AG08395 (cell line): ENCODE measurements at regions not wholly inside any gene's neighbourhood (a gene's known extent, or its start where the extent isn't known, plus 50 kb on each side); places are given as distances from the start of the nearest gene placed in this dataset.
A peak's percentile ranks its signal among the peaks of the same experiment; 100 is the strongest.

Experiments used
- DNase-seq: peaks from one replicate; pipeline ENCODE4 v3.0.0; 2012; ENCODE audit warnings: mixed read lengths, low spot score

- DNase-seq, result no peak
These were observed 54.6 kb upstream of the MBP start for GRCh38 chr18:77187189-77187588.

DNA sequence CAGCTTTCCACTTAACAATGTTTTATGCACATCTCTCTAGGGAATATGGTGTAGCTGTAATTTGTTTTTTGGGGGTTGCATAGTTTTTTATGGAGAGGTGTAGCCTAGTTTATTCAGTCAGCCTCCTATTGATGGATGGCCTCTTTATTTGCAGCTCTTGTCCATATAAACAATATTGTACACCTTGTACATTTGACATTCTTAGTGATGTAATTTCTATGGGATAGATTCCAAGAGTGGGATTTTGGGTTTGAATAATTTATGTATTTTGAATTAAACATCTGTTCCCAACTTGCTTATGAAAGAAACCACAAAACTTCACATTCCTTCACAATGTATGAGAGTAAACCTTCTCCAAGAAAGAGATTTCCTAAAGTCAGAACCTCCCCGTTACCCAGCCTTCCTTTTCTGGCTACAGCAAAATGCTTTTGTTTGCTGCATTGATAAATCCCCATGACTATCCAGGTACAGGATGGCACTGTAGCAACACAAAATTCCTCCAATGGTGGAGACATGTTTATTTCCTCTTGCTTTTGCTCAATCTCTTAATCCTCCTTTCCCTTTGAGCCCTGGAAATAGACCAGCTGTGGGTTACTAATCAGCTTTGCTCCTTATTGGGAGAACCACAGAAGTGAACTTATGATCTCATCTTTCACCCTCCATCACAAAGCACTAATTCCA lies 58.4 kb upstream of the GALR1 start:
- peak; percentile 54 for DNase-seq

DNA sequence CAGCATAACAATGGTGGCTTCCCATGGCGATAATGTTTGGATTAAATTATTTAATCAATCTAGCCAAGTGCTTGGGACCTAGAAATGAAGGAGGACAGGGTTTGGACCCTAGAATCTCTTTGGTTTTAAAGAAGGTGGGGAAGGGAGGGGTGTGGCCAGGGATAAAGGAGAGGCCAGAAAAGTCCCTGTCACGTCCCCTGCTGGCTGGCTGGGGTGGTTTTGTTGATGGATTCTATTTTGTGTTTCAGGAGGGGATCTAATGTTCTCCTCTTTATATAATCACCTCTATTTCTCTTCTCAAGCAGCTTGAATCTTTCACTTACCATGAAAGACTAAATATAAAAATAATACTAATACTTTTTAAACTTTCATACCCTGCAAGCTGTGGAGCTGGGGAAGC lies 52.6 kb upstream of the GALR1 start:
- DNase-seq, result no peak

DNA sequence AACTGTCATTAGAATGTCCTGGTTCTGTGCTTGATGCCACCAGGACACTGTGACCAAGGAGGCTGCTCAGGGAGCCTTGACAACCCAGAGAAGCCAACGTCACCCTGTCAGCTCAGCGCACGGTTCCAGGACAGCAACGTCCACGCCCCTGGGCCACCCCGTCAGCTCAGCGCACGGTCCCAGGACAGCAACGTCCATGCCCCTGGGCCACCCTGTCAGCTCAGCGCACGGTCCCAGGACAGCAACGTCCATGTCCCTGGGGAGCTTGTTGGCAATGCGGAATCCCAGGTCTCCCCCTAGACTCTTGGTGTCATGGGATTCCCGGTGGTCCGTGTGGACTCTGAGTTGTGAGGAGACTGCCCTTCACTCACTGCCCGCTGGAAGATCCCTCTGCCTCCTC lies 51.0 kb upstream of the GALR1 start:
- no peak for DNase-seq

DNA sequence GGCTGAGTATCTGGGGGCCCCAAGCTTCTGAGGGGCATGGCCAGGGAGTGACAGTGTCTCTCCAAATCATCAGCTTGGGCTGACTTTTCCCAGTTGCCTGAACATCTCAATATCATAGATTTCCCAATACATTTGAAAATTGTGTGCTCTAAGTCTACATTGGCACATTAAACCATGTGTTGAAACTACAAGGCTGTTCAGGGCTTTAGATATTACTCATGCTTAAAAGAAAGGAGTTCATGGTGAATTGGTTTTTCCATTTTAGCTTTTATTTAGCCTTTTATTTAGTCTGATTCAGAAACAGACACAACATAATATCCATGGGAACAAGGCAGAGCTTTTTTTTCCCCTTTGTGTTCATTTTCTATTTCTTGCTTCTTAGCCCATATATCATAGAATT lies 49.9 kb upstream of the GALR1 start:
- no peak for DNase-seq
